ENCODE measurements at regions not wholly inside any gene's neighbourhood (a gene's known extent, or its start where the extent isn't known, plus 50 kb on each side); places are given as distances from the start of the nearest gene placed in this dataset.

- DNase-seq (ENCODE audit: low read depth) = no peak
Measured at GRCh38 chr15:97502038-97502437, 458.5 kb upstream of the ARRDC4 start.

- DNase-seq (ENCODE audit: low read depth) = no peak
Measured at GRCh38 chr15:97504031-97504792, 456.3 kb upstream of the ARRDC4 start.

GRCh38 chr15:97517737-97518136 lies 442.8 kb upstream of the ARRDC4 start:
- DNase-seq (ENCODE audit: low read depth) = no peak

- no peak for DNase-seq (ENCODE audit: low read depth)
Measured at GRCh38 chr15:97520689-97521088, 439.8 kb upstream of the ARRDC4 start.

GRCh38 chr15:97521381-97522285 lies 438.9 kb upstream of the ARRDC4 start:
- no peak for DNase-seq (ENCODE audit: low read depth)

- DNase-seq (ENCODE audit: low read depth) = no peak
Measured at GRCh38 chr15:97522347-97522746, 438.2 kb upstream of the ARRDC4 start.

- DNase-seq (ENCODE audit: low read depth) = no peak
Measured at GRCh38 chr15:97525809-97526208, 434.7 kb upstream of the ARRDC4 start.

- no peak for DNase-seq (ENCODE audit: low read depth)
Measured at GRCh38 chr15:97528238-97528637, 432.3 kb upstream of the ARRDC4 start.

GRCh38 chr15:97545799-97546198 lies 414.7 kb upstream of the ARRDC4 start:
- DNase-seq (ENCODE audit: low read depth) = no peak

- no peak for DNase-seq (ENCODE audit: low read depth)
Measured at GRCh38 chr15:97547381-97547780, 413.1 kb upstream of the ARRDC4 start.

- no peak for DNase-seq (ENCODE audit: low read depth)
Measured at GRCh38 chr15:97561529-97561928, 399.0 kb upstream of the ARRDC4 start.

- no peak for DNase-seq (ENCODE audit: low read depth)
Measured at GRCh38 chr15:97563516-97563915, 397.0 kb upstream of the ARRDC4 start.

GRCh38 chr15:97566961-97567360 lies 393.5 kb upstream of the ARRDC4 start:
- no peak for DNase-seq (ENCODE audit: low read depth)

GRCh38 chr15:97567411-97567810 lies 393.1 kb upstream of the ARRDC4 start:
- DNase-seq (ENCODE audit: low read depth) = no peak

GRCh38 chr15:97576929-97577645 lies 383.4 kb upstream of the ARRDC4 start:
- DNase-seq (ENCODE audit: low read depth) = no peak

- no peak for DNase-seq (ENCODE audit: low read depth)
Measured at GRCh38 chr15:97585408-97585807, 375.1 kb upstream of the ARRDC4 start.

- DNase-seq (ENCODE audit: low read depth) = no peak
Measured at GRCh38 chr15:97592778-97593177, 367.7 kb upstream of the ARRDC4 start.

GRCh38 chr15:97597801-97598200 lies 362.7 kb upstream of the ARRDC4 start:
- DNase-seq (ENCODE audit: low read depth) = no peak

GRCh38 chr15:97598353-97598798 lies 362.1 kb upstream of the ARRDC4 start:
- no peak for DNase-seq (ENCODE audit: low read depth)

- DNase-seq (ENCODE audit: low read depth) = no peak
Measured at GRCh38 chr15:97600190-97600589, 360.3 kb upstream of the ARRDC4 start.

- no peak for DNase-seq (ENCODE audit: low read depth)
Measured at GRCh38 chr15:97604677-97605076, 355.8 kb upstream of the ARRDC4 start.

GRCh38 chr15:97615114-97615513 lies 345.4 kb upstream of the ARRDC4 start:
- DNase-seq (ENCODE audit: low read depth) = no peak

All from GM04504 (cell line).